ENCODE measurements at regions not wholly inside any gene's neighbourhood (a gene's known extent, or its start where the extent isn't known, plus 50 kb on each side); places are given as distances from the start of the nearest gene placed in this dataset.

DNA sequence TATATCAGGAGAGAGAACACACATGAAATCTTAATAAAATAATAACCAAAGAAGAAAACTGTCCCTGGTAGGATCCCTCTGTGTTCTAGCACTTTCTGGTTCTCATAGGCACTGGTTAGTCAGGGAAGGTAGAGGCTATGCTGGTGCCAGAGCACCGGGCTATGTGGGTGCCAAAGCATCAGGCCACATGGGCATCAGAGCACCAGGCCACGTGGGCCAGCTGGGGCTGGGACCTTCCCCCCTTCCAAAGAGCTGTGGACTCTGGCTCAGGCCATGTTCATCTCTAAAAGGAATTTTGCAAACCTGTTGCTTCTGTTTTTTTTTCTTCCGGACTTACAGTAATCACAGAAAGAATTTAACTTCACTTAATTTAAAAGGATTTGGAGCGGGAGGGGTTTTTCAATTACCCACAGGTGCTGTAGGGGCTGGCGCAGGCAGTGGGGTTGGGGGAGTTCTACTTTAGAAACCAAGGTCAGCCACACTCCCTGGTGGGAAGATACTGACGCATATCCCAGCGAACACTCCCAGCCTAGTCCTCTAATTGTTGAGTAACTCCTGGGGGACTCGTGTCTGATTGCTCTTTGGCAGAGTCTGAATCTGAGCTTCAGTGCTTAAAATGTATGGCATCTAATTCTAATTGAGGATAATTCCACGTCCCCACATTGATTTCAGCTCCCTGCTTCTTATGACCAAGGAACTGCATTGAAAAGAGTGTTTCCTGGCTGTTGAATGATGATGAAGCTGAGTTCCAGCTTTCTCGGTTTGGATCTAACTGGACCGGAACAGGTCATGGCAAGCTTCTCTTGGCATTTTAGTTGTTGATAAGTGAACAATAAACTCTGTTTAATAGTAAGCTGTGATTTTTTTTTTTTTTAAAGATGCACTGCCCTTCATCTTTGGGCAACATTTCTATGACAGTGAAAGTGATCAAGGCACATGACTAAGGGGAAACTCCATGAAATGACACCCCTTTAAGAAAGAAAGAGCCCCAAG, 110.7 kb upstream of the FZD8 start:
- peaks cover 3% of the 10 kb centered on the region for H3K4me1 ChIP-seq
- no peak overlapping the region for H3K4me3 ChIP-seq
- H3K9me3 ChIP-seq: no peaks in the 10 kb centered on the region
- no peak for TF ChIP-seq POLR2A (IDR thresholded peaks at IDR 0.05)
- TF ChIP-seq, protein P1, sequence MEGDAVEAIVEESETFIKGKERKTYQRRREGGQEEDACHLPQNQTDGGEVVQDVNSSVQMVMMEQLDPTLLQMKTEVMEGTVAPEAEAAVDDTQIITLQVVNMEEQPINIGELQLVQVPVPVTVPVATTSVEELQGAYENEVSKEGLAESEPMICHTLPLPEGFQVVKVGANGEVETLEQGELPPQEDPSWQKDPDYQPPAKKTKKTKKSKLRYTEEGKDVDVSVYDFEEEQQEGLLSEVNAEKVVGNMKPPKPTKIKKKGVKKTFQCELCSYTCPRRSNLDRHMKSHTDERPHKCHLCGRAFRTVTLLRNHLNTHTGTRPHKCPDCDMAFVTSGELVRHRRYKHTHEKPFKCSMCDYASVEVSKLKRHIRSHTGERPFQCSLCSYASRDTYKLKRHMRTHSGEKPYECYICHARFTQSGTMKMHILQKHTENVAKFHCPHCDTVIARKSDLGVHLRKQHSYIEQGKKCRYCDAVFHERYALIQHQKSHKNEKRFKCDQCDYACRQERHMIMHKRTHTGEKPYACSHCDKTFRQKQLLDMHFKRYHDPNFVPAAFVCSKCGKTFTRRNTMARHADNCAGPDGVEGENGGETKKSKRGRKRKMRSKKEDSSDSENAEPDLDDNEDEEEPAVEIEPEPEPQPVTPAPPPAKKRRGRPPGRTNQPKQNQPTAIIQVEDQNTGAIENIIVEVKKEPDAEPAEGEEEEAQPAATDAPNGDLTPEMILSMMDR (IDR thresholded peaks at IDR 0.05): no peak
- 59 to 60% methylated on average over 11 of the region's 11 CpGs for WGBS, 2 donors
- DNase-seq (no peak), ATAC-seq (no peak)
- no peaks in the 10 kb centered on the region for H3K27me3 ChIP-seq
- H3K36me3 ChIP-seq (replicated peaks in 1 of 2; ENCODE audit: insufficient read depth in 1 of 2, low read depth in 2 of 2): no peaks in the 10 kb centered on the region
- no peak overlapping the region for H3K27ac ChIP-seq
- intact Hi-C loops (cut with DNase I): no loop called here

DNA sequence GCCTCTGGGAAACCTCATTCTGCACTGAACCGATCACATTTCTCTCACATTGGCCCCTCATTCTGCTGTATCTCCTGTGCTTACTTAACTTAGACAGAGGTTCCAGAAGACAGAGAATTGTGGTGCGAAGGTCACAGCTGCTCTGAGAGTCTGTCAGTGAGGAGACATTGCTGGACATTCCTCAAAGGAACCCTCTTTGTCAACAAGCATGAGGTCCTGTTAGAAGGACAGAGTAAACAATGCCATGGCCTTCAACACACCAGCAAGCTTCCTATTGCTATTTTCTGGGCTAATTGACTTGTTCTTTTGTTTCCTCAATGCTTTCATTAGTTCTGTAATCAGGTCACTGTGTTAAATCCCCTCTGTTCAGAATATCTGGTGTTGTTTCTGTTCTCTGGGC, 109.3 kb upstream of the FZD8 start:
- Histone ChIP-seq H3K4me3 (no peak overlapping the region), H3K4me1 (peaks cover 3% of the 10 kb centered on the region), H3K36me3 (replicated peaks in 1 of 2; ENCODE audit: insufficient read depth in 1 of 2, low read depth in 2 of 2) (no peaks in the 10 kb centered on the region), H3K27ac (no peak overlapping the region), H3K9me3 (no peaks in the 10 kb centered on the region), H3K27me3 (no peaks in the 10 kb centered on the region)
- no peak for DNase-seq
- intact Hi-C loops (cut with DNase I): no loop called here
- 53 to 55% methylated on average over 2 of the region's 2 CpGs for WGBS, 2 donors
- no peak for ATAC-seq
- TF ChIP-seq, protein P1 (IDR thresholded peaks at IDR 0.05): no peak
- no peak for TF ChIP-seq POLR2A (IDR thresholded peaks at IDR 0.05)

DNA sequence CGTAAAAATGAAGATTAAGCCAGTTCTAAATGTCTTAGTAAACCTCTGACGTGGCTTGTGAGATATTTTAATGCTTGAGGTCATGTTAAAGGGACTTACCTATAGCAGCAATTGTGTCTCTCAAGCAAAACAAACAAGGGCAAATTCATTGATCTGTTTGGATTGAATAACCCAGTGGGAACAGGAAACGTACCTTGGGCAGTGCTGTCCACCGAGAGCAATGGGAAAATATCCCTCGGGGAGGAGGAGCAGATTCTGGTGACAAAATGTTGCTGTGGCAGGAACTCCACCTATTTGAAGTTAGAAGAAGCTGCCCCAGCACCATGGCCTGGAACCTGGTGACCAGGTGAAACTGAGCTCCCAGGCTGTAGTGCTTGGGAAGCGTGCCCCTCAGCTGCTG, 107.1 kb upstream of the FZD8 start:
- intact Hi-C loops (cut with DNase I): no loop called here
- Histone ChIP-seq H3K36me3 (replicated peaks in 1 of 2; ENCODE audit: insufficient read depth in 1 of 2, low read depth in 2 of 2) (no peaks in the 10 kb centered on the region), H3K4me1 (peaks cover 3% of the 10 kb centered on the region), H3K27ac (no peak overlapping the region), H3K9me3 (no peaks in the 10 kb centered on the region), H3K4me3 (no peak overlapping the region), H3K27me3 (no peaks in the 10 kb centered on the region)
- no peak for DNase-seq
- TF ChIP-seq POLR2A (IDR thresholded peaks at IDR 0.05): no peak
- TF ChIP-seq, protein P1 (IDR thresholded peaks at IDR 0.05): no peak
- ATAC-seq: no peak
- 58 to 62% methylated on average over 6 of the region's 6 CpGs for WGBS, 2 donors

DNA sequence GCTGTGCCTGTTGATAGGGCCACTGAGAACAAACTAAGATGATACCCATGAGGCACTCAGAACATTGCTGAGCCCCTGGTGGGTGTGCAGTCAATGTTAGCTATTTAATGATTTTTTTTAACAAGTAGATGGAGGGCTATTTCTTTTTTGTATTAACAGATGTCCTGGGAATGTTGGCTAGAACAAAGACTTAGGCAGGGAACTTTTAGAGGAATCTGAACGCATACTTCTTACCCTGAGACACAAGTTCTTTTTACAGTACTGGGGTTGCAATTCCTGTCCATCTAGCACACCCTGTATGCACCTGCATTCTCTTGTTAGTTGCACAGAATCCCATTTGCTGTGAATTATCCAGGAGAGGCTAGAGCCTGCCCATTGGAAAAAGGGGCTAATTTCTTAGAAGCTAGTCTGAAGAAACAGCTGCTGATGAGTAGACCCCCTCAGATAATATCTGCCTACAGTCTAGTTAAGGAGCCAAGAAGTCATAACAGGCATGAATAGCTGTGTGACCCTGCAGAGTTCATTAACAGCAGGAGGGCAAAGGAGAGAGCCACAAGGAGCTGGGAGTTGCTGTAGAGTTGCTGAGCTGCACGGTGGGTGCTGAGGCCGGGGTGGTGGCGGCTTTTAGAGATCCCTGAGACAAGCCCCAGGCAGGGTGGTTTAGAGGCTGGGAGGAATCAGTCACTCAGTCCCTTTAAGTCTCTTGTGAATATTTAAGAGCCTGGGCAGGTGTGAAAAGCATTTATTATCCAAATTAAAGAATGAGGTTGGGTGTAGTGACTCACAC, 103.7 kb upstream of the FZD8 start:
- H3K27ac ChIP-seq: no peak overlapping the region
- no peaks in the 10 kb centered on the region for H3K27me3 ChIP-seq
- no peaks in the 10 kb centered on the region for H3K36me3 ChIP-seq (replicated peaks in 1 of 2; ENCODE audit: insufficient read depth in 1 of 2, low read depth in 2 of 2)
- intact Hi-C loops (cut with DNase I): no loop called here
- ATAC-seq (no peak), DNase-seq (no peak)
- WGBS, 2 donors: 82 to 88% methylated on average over 4 of the region's 4 CpGs
- H3K9me3 ChIP-seq: no peaks in the 10 kb centered on the region
- TF ChIP-seq, protein P1 (IDR thresholded peaks at IDR 0.05): no peak
- TF ChIP-seq POLR2A (IDR thresholded peaks at IDR 0.05): no peak
- no peak overlapping the region for H3K4me3 ChIP-seq
- no peaks in the 10 kb centered on the region for H3K4me1 ChIP-seq
